GM21786 (cell line): ENCODE measurements at regions not wholly inside any gene's neighbourhood (a gene's known extent, or its start where the extent isn't known, plus 50 kb on each side); places are given as distances from the start of the nearest gene placed in this dataset.

Source experiments
- ATAC-seq: cut with Tn5 transposase; IDR thresholded peaks from one replicate; pipeline ENCODE4 v1.9.1; 2021; ENCODE audit not compliant: unreplicated experiment

GRCh38 chr5:67488885-67489284, 292.3 kb upstream of the CD180 start:
- no peak for ATAC-seq

DNA sequence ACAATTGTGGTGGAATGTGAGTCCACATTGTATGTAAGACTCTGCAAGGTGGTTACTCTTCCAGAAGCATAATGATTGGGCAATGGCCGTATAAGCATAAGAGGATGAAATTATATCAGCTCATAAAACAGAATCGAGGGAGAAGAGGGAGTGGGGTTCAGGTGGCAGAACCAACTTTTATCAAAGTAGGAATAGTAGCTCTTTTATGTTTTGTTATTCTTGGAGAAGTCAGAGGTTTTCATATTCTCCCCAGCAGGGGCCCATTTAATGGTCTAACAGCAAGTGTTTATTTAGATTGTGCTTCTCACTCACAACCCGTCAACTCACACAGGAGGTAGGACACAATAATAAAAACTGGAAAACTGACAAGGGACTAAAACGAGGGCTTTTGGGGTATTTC, 291.3 kb upstream of the CD180 start:
- no peak for ATAC-seq

GRCh38 chr5:67483453-67484030, 286.9 kb upstream of the CD180 start:
- no peak for ATAC-seq

- no peak for ATAC-seq
Observed at GRCh38 chr5:67481362-67481761, 284.8 kb upstream of the CD180 start.

- ATAC-seq, result no peak
Observed at GRCh38 chr5:67478337-67478736, 281.7 kb upstream of the CD180 start.

DNA sequence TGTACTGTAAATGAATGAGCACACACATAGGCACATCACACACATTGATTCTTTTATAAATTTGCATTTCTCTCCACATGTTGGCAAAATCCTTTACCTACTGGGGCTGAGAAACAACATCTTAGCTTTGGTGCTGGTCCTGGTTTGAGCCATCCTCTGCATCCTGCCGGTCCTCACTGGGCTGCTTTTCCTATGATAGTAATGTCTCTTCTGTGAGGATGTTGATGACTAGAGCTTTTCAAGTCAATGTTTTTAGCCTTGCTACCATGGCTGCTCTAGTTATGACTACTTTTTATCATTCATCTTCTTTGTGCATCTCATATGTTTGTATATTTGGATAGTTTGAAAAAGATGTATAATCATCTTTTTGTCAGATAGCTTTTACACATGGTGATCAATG, 280.4 kb upstream of the CD180 start:
- ATAC-seq, result no peak

DNA sequence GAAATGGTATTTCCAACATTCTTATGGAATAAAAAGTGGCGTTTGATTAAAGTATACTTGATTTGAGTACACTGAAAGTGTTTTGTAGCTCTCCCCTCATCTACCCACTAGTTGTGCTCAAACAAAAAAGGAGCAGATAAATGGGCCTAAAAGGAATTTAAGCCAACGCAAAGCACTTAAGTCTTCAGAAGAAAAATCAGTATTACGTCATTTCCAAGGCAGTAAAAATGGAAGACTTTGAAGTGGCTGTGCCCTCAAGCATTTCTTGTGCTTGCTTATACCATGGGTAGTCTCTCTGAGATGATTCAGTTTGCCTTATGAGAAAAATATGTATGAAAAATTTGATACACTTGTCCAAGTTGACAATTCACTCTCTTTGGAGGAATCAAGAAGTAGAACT, 279.9 kb upstream of the CD180 start:
- no peak for ATAC-seq

GRCh38 chr5:67475489-67475888, 278.9 kb upstream of the CD180 start:
- no peak for ATAC-seq

GRCh38 chr5:67474597-67475238, 278.1 kb upstream of the CD180 start:
- ATAC-seq, result no peak

GRCh38 chr5:67467110-67467509, 270.5 kb upstream of the CD180 start:
- no peak for ATAC-seq

GRCh38 chr5:67465537-67466207, 269.1 kb upstream of the CD180 start:
- no peak for ATAC-seq

- no peak for ATAC-seq
Observed at GRCh38 chr5:67462147-67462546, 265.5 kb upstream of the CD180 start.

- ATAC-seq, result no peak
Observed at GRCh38 chr5:67459253-67459652, 262.7 kb upstream of the CD180 start.

DNA sequence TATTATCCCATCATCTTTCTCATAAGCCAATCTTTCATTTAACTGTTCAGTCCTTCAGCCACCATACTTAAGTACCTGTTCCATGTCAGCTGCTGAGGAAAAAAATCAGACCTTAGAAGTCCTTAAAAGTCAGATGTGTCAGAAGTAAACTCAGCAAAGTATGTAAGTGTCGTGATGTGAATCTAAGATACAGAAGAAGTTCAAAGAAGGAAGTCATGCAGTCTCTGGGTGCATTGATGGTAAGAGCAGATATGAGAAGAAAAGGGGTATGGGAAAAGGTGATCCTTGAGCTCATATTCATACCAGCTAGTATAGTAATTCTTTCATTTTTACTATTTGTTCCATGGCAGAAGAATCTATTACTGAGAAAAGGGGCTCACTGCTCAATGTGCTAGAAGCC, 259.4 kb upstream of the CD180 start:
- ATAC-seq, result no peak

GRCh38 chr5:67454957-67455561, 258.5 kb upstream of the CD180 start:
- no peak for ATAC-seq

DNA sequence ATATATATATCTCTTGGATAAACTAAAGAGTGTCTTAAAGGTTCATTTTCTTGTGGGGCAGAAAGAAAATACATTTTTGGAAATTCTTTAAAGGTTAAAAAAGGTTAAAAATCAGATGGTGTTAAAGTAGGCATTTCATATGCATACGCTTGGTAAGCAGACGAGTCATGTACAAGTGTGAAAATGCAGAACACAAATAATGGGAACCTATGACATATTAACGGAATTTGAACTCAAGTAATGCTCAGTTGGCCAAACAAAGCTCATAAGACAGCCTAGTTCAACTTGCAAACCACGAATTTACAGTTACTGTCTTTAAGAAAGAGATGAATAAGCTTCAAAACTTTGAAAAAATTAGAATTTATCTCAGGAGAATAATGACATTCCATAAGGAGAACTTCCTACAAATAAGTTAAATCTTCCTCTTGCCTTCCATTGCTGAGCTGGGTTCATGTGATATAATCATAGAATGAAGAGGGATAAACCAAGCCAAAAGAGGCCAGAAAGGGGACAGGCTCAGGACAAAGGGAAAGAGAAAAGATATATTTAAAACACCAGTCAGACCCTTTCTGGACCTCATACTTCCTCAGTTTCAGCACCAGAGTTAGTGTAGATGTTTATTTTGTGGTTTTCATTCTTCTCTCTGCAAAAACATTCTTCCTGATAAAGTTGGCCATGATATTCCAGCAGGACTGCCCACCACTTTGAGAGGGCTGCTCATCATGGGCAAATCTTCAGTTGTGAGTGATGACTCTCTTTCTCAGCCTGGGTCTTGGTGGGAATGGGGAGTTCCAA, 256.7 kb upstream of the CD180 start:
- ATAC-seq, result no peak

DNA sequence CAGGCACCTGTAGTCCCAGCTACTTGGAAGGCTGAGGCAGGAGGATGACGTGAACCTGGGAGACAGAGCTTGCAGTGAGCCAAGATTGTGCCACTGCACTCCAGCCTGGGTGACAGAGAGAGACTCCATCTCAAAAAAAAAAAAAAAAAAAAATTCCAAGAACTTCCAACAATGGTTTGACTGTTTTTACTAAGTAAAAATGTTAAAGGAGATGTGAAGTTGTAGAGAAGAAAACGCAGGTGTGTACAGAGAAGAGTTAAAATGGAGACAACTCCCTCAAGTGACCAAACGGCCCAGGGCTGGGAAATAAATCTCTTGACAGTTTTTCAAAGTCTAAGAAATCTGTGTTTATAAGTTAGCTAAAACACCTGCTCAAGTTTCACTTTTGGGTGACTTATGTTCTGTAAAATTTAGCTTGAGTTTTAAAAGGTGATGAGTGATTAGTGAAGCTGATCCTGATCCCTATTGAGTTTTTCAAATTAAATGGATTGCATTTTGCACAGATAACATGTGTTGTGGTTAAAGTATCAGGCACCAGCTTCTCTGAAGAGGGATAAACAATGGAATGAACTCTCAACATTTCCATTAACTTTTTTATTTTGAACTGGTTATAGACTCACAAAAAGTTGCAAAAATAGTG, 255.2 kb upstream of the CD180 start:
- no peak for ATAC-seq

DNA sequence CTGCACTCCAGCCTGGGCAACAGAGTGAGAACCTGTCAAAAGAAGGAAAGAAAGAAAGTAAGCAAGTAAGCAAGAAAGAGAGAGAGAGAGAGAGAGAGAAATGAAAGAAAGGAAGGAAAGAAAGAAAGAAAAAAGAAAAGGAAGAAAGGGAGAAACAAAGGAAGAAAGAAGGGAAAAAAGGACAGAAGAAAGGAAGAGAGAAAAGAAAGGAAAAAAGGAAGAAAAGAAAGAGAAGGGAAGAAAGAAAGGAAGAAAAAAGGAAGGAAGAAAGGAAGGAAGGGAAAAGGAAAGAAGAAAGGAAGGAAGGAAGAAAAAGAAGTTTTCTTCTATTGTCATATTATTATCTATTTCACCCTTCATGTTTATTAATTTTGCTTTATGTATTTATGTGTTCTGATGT, 251.1 kb upstream of the CD180 start:
- no peak for ATAC-seq

GRCh38 chr5:67437905-67438845, 241.6 kb upstream of the CD180 start:
- no peak for ATAC-seq

DNA sequence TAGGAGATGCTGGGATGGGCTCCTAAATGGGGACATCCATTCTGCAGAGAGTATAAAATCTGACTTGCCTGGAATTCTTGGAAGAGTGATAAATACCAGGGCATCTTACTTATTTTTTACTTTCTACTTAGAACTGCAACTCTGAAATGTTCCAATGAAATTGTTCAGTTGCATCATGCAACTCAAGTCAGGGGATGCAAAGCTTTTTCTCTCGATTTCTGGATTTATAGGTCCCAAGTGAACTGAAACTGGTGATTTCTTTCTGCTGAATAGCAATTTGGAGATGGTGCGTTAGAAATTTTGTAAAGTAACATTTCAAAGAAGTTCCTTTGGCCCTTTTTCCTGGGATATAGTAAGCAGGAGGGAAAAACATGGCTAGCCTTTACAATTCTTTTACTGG, 238.4 kb upstream of the CD180 start:
- ATAC-seq, result no peak
